ENCODE measurements at regions not wholly inside any gene's neighbourhood (a gene's known extent, or its start where the extent isn't known, plus 50 kb on each side); places are given as distances from the start of the nearest gene placed in this dataset.

DNA sequence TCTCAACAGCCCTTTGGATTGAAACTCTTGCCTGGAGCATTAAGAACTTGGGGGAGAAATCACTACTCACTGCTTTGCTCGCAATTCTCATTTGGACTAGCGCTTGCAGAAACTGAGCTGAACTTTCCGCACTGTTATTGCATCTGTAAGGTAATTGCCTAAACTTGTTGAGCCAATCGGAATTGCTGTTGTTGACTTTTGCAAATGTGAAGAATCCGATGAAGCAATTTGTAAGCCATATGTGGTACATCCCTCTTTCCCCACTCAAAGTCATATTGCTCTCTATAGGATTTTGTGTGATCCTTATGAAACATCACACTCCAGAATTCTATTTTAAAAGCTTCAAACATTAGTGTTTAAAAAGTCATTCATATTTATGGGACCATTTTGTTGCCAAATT is 191.7 kb upstream of the GBE1 start:
- Mint-ChIP-seq H3K4me1 (no peaks in the 10 kb centered on the region), H3K27me3 (ENCODE audit: low read depth in 3 of 3) (peaks cover 0 to 4% (median 2%) of the 10 kb centered on the region in 3 donors), H3K27ac (no peak overlapping the region), H3K4me3 (no peak overlapping the region), H3K9me3 (peaks cover 0 to 3% (median 0%) of the 10 kb centered on the region in 7 donors), H3K36me3 (no peaks in the 10 kb centered on the region)
- Histone ChIP-seq H3K27me3 (ENCODE audit: control insufficient read depth in 2 of 2, insufficient read depth in 2 of 2, low read length in 2 of 2) (no peaks in the 10 kb centered on the region), H3K4me1 (ENCODE audit: control insufficient read depth in 1 of 2, insufficient read depth in 2 of 2, low read length in 2 of 2) (no peaks in the 10 kb centered on the region), H3K36me3 (replicated peaks in 1 of 2; ENCODE audit: control insufficient read depth in 1 of 2, insufficient read depth in 2 of 2, low read length in 2 of 2) (no peaks in the 10 kb centered on the region), H3K79me2 (ENCODE audit: insufficient read depth, low read length) (no peaks in the 10 kb centered on the region), H2AFZ (ENCODE audit: insufficient read depth, low read depth, low read length, poor library complexity, severe bottlenecking) (no peak overlapping the region), H3K4me3 (replicated peaks in 1 of 3; ENCODE audit: low read depth in 2 of 3, low read length in 3 of 3) (no peak overlapping the region), H3K9me3 (replicated peaks in 1 of 2; ENCODE audit: control insufficient read depth in 1 of 2, insufficient read depth in 1 of 2, low read length in 2 of 2) (no peaks in the 10 kb centered on the region), H3K4me2 (replicated peaks; ENCODE audit: extremely low read depth, low read length, poor library complexity, severe bottlenecking) (no peak overlapping the region), H3K27ac (ENCODE audit: low read depth in 1 of 2, low read length in 2 of 2) (no peak overlapping the region), H3K9ac (ENCODE audit: insufficient read depth, low read length, poor library complexity, severe bottlenecking) (no peak overlapping the region), H4K20me1 (ENCODE audit: insufficient read depth, low read length) (no peaks in the 10 kb centered on the region)
- TF ChIP-seq, protein P1, sequence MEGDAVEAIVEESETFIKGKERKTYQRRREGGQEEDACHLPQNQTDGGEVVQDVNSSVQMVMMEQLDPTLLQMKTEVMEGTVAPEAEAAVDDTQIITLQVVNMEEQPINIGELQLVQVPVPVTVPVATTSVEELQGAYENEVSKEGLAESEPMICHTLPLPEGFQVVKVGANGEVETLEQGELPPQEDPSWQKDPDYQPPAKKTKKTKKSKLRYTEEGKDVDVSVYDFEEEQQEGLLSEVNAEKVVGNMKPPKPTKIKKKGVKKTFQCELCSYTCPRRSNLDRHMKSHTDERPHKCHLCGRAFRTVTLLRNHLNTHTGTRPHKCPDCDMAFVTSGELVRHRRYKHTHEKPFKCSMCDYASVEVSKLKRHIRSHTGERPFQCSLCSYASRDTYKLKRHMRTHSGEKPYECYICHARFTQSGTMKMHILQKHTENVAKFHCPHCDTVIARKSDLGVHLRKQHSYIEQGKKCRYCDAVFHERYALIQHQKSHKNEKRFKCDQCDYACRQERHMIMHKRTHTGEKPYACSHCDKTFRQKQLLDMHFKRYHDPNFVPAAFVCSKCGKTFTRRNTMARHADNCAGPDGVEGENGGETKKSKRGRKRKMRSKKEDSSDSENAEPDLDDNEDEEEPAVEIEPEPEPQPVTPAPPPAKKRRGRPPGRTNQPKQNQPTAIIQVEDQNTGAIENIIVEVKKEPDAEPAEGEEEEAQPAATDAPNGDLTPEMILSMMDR (IDR thresholded peaks at IDR 0.05), result no peak
- 100% methylated on average over 3 of the region's 5 CpGs for WGBS (ENCODE audit: insufficient coverage)
- intact Hi-C loops (cut with micrococcal nuclease), result no loop called here
- no peak for DNase-seq

DNA sequence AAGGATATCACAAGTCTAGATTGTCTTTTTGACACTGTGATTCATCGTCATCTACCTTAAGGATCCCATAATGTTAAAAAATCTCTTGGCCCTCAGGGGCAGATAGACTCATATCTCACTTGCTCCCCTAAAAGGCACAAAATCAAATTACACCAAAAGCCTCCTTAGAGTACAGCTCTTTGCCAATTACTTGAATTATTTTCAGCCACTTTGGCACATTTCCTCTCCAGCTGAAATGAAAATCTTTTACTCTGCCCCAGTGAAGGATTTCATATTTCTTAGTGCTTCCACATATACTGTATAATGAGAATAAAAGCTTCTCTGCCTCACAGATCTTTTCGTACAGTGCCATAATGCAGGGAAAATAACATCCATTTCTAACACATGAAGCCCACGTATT is 190.7 kb upstream of the GBE1 start:
- no peaks in the 10 kb centered on the region for H3K4me1 Mint-ChIP-seq
- DNase-seq, result no peak

More for the DNA sequence above, 190.7 kb upstream of the GBE1 start:
- Histone ChIP-seq H3K9ac (ENCODE audit: insufficient read depth, low read length, poor library complexity, severe bottlenecking) (no peak overlapping the region), H2AFZ (ENCODE audit: insufficient read depth, low read depth, low read length, poor library complexity, severe bottlenecking) (no peak overlapping the region), H3K27me3 (ENCODE audit: control insufficient read depth in 2 of 2, insufficient read depth in 2 of 2, low read length in 2 of 2) (no peaks in the 10 kb centered on the region), H4K20me1 (ENCODE audit: insufficient read depth, low read length) (no peaks in the 10 kb centered on the region), H3K36me3 (replicated peaks in 1 of 2; ENCODE audit: control insufficient read depth in 1 of 2, insufficient read depth in 2 of 2, low read length in 2 of 2) (no peaks in the 10 kb centered on the region), H3K4me1 (ENCODE audit: control insufficient read depth in 1 of 2, insufficient read depth in 2 of 2, low read length in 2 of 2) (no peaks in the 10 kb centered on the region), H3K27ac (ENCODE audit: low read depth in 1 of 2, low read length in 2 of 2) (no peak overlapping the region), H3K79me2 (ENCODE audit: insufficient read depth, low read length) (no peaks in the 10 kb centered on the region), H3K4me3 (replicated peaks in 1 of 3; ENCODE audit: low read depth in 2 of 3, low read length in 3 of 3) (no peak overlapping the region), H3K9me3 (replicated peaks in 1 of 2; ENCODE audit: control insufficient read depth in 1 of 2, insufficient read depth in 1 of 2, low read length in 2 of 2) (no peaks in the 10 kb centered on the region), H3K4me2 (replicated peaks; ENCODE audit: extremely low read depth, low read length, poor library complexity, severe bottlenecking) (no peak overlapping the region)
- Mint-ChIP-seq H3K9me3 (peaks cover 0 to 5% (median 0%) of the 10 kb centered on the region in 7 donors), H3K27ac (no peak overlapping the region), H3K27me3 (ENCODE audit: low read depth in 3 of 3) (peaks cover 0 to 4% (median 2%) of the 10 kb centered on the region in 3 donors), H3K4me3 (no peak overlapping the region), H3K36me3 (no peaks in the 10 kb centered on the region)
- WGBS (ENCODE audit: insufficient coverage), result no CpG with 5 or more reads among the region's 3 CpGs
- TF ChIP-seq, protein P1 (IDR thresholded peaks at IDR 0.05), result no peak
- intact Hi-C loops (cut with micrococcal nuclease), result no loop called here

Data from CD14-positive monocyte (primary cell).